IMR-90 (cell line): ENCODE measurements at regions not wholly inside any gene's neighbourhood (a gene's known extent, or its start where the extent isn't known, plus 50 kb on each side); places are given as distances from the start of the nearest gene placed in this dataset.

Experiments used
- ATAC-seq: fragments of 200-7000 bp; cut with Tn5 transposase; 2 replicates; pipeline ENCODE4 v1.9.1; 2020; ENCODE audit warnings: low read depth, mild to moderate bottlenecking, moderate library complexity
- BruUV-seq: library from RNA; stranded (reverse); fragments of 400-500 nt; replicated peaks from 2 replicates; lab custom pipeline; 2021; lab: Mats Ljungman, UMichigan
- CTCF ChIA-PET: fragments of 300-600 bp; formaldehyde crosslinking; extraction: SDS; loops from one replicate; lab custom pipeline; 2021; ENCODE audit warnings: antibody characterized with exemption; lab: Yijun Ruan, JAX
- POLR2A ChIA-PET: fragments of 300-600 bp; sonication (Branson Sonifier 250); formaldehyde crosslinking; loops from one replicate; lab custom pipeline; 2022; ENCODE audit warnings: antibody characterized with exemption; ENCODE audit not compliant: unreplicated experiment; lab: Charles Lee
- DNase-seq: peaks from one replicate; pipeline ENCODE4 v3.0.0; 2013
- H2AFZ ChIP-seq: replicated peaks from 2 replicates; pipeline ENCODE3; 2013; ENCODE audit warnings: low read length, mild to moderate bottlenecking; ENCODE audit not compliant: poor library complexity
- H2AK5ac ChIP-seq: 2 replicates; pipeline ENCODE4 v1.6.1; 2013; ENCODE audit warnings: low read depth, low read length, inconsistent platforms
- H2AK9ac ChIP-seq: replicated peaks from 2 replicates; pipeline ENCODE3; 2013; ENCODE audit warnings: mild to moderate bottlenecking, low read depth, low read length, moderate library complexity; ENCODE audit not compliant: poor library complexity
- H2BK120ac ChIP-seq: 2 replicates; pipeline ENCODE4 v1.6.1; 2013; ENCODE audit warnings: low read depth, low read length, inconsistent platforms
- H2BK15ac ChIP-seq: 3 replicates; pipeline ENCODE4 v1.6.1; 2013; ENCODE audit warnings: low read depth, low read length, inconsistent platforms
- H2BK20ac ChIP-seq: 2 replicates; pipeline ENCODE4 v1.6.1; 2013; ENCODE audit warnings: low read depth, mild to moderate bottlenecking, inconsistent platforms, low read length, moderate library complexity
- H2BK5ac ChIP-seq: 2 replicates; pipeline ENCODE4 v1.6.1; 2013; ENCODE audit warnings: mild to moderate bottlenecking, low read depth, low read length, inconsistent platforms; ENCODE audit not compliant: poor library complexity, severe bottlenecking
- H3K14ac ChIP-seq: replicated peaks from 2 replicates; pipeline ENCODE4 v1.6.1; 2013; ENCODE audit warnings: low read depth, low read length, inconsistent platforms
- H3K18ac ChIP-seq: 2 replicates; pipeline ENCODE4 v1.6.1; 2013; ENCODE audit warnings: low read depth, low read length, control low read depth
- H3K23ac ChIP-seq: 2 replicates; pipeline ENCODE4 v1.6.1; 2013; ENCODE audit warnings: low read depth, low read length, inconsistent platforms
- H3K27ac ChIP-seq: 2 replicates; pipeline ENCODE4 v1.5.1; 2013; ENCODE audit warnings: mild to moderate bottlenecking, control low read depth, low read length; ENCODE audit not compliant: insufficient read depth
- H3K27me3 ChIP-seq: 2 replicates; pipeline ENCODE4 v1.6.1; 2013; ENCODE audit warnings: low read length; ENCODE audit not compliant: control insufficient read depth, insufficient read depth
- H3K36me3 ChIP-seq: 2 replicates; pipeline ENCODE4 v1.6.1; 2013; ENCODE audit warnings: low read length, mixed read lengths; ENCODE audit not compliant: control insufficient read depth, insufficient read depth
- H3K4ac ChIP-seq: 2 replicates; pipeline ENCODE4 v1.6.1; 2013; ENCODE audit warnings: low read depth, low read length, inconsistent platforms
- H3K4me1 ChIP-seq: 2 replicates; pipeline ENCODE4 v1.6.1; 2013; ENCODE audit warnings: low read length, mixed read lengths; ENCODE audit not compliant: control insufficient read depth, insufficient read depth
- H3K4me2 ChIP-seq: 2 replicates; pipeline ENCODE4 v1.6.1; 2013; ENCODE audit warnings: low read depth, mild to moderate bottlenecking, control low read depth, low read length, moderate library complexity
- H3K4me3 ChIP-seq: 2 replicates; pipeline ENCODE4 v1.5.1; 2013; ENCODE audit warnings: low read depth, mild to moderate bottlenecking, control low read depth, low read length, moderate library complexity; ENCODE audit not compliant: insufficient read depth
- H3K56ac ChIP-seq: 2 replicates; pipeline ENCODE4 v1.6.1; 2013; ENCODE audit warnings: low read length, inconsistent platforms; ENCODE audit not compliant: insufficient read depth; ENCODE audit errors: extremely low read depth
- H3K79me1 ChIP-seq, 2 experiments: 2 replicates each; pipeline ENCODE4 v1.6.1; 2013; ENCODE audit warnings: low read length in 2 of 2, inconsistent platforms in 1 of 2, low read depth in 1 of 2
- H3K9ac ChIP-seq: 2 replicates; pipeline ENCODE4 v1.6.1; 2013; ENCODE audit warnings: low read depth, low read length, control low read depth
- H3K9me1 ChIP-seq: 2 replicates; pipeline ENCODE4 v1.6.1; 2013; ENCODE audit warnings: low read length, inconsistent platforms; ENCODE audit not compliant: insufficient read depth
- H3K9me3 ChIP-seq: 2 replicates; pipeline ENCODE4 v1.6.1; 2013; ENCODE audit warnings: low read length; ENCODE audit not compliant: control insufficient read depth, insufficient read depth
- H4K20me1 ChIP-seq: 2 replicates; pipeline ENCODE4 v1.6.1; 2013; ENCODE audit warnings: low read length, inconsistent platforms; ENCODE audit not compliant: insufficient read depth
- H4K5ac ChIP-seq: 2 replicates; pipeline ENCODE4 v1.6.1; 2013; ENCODE audit warnings: mild to moderate bottlenecking, low read depth, low read length, control low read depth
- H4K8ac ChIP-seq, 2 experiments: 2 replicates each; pipeline ENCODE4 v1.6.1; 2013; ENCODE audit warnings: low read depth in 2 of 2, low read length in 2 of 2, control low read depth in 1 of 2, inconsistent platforms in 1 of 2
- H4K91ac ChIP-seq: 2 replicates; pipeline ENCODE4 v1.6.1; 2013; ENCODE audit warnings: low read depth, low read length, inconsistent platforms; ENCODE audit not compliant: insufficient read depth
- CEBPB ChIP-seq: IDR thresholded peaks from 2 replicates; pipeline ENCODE4 v1.6.1; 2012; ENCODE audit warnings: low read depth, low read length, improper control_type of control experiment
- FOS ChIP-seq: fragments of 150-350 bp; IDR thresholded peaks from 2 replicates; pipeline ENCODE4 v1.6.1; 2016; ENCODE audit warnings: low read depth, low read length
- MAFK ChIP-seq: IDR thresholded peaks from 2 replicates; pipeline ENCODE4 v1.6.1; 2012; ENCODE audit warnings: low read depth, low read length, improper control_type of control experiment
- NFE2L2 ChIP-seq: fragments of 150-350 bp; IDR thresholded peaks from 2 replicates; pipeline ENCODE4 v1.6.1; 2016; ENCODE audit warnings: low read depth, mild to moderate bottlenecking, low read length
- POLR2A ChIP-seq: IDR thresholded peaks from 2 replicates; pipeline ENCODE4 v1.6.1; 2012; ENCODE audit warnings: mild to moderate bottlenecking, low read depth, low read length
- RAD21 ChIP-seq: IDR thresholded peaks from 2 replicates; pipeline ENCODE4 v1.6.1; 2012; ENCODE audit warnings: low read length, improper control_type of control experiment
- RCOR1 ChIP-seq: IDR thresholded peaks from 2 replicates; pipeline ENCODE4 v1.6.1; 2012; ENCODE audit warnings: mild to moderate bottlenecking, low read length, improper control_type of control experiment; ENCODE audit not compliant: insufficient replicate concordance
- SMC3 ChIP-seq: fragments of 150-350 bp; IDR thresholded peaks from 2 replicates; pipeline ENCODE4 v1.6.1; 2016; ENCODE audit warnings: low read depth, mild to moderate bottlenecking, antibody characterized with exemption, low read length, moderate library complexity
- WGBS, 2 experiments: methylation state at CpG; one replicate each; pipeline versions ENCODE4 v1.1.5 to v1.1.7; 2013; ENCODE audit warnings: missing lambda C conversion rate in 2 of 2; ENCODE audit not compliant: insufficient read length in 1 of 2; ENCODE audit errors: extremely low coverage in 2 of 2; 5-methylcytosine and 5-hydroxymethylcytosine counted together
- dilution Hi-C: fragments of 300-500 bp; cut with HindIII; formaldehyde crosslinking; loops from one replicate; pipeline ENCODE4 v1.14.3; 2018; ENCODE audit warnings: low sequenced_read_pairs; ENCODE audit not compliant: unreplicated experiment
- in situ Hi-C: fragments of 300-500 bp; cut with MboI; formaldehyde crosslinking; loops from 3 replicates; pipeline ENCODE4 v1.14.3; 2019; ENCODE audit warnings: low sequenced_read_pairs, inconsistent platforms, mixed read lengths
- intact Hi-C: fragments of 100-400 bp; cut with micrococcal nuclease; formaldehyde crosslinking; loops from 2 replicates; pipeline ENCODE4 v1.10.0; 2022

GRCh38 chr3:82581350-82581749 lies 819.9 kb upstream of the GBE1 start:
- Histone ChIP-seq H3K27ac (no peak overlapping the region), H4K8ac (no peak overlapping the region), H4K91ac (no peak overlapping the region), H4K5ac (no peak overlapping the region), H3K14ac (no peak overlapping the region), H2BK20ac (no peak overlapping the region), H2AK9ac (no peak overlapping the region), H3K4ac (no peak overlapping the region), H3K36me3 (no peaks in the 10 kb centered on the region), H3K9ac (no peak overlapping the region), H3K4me3 (no peak overlapping the region), H2BK120ac (no peak overlapping the region), H3K27me3 (no peaks in the 10 kb centered on the region), H3K79me1 (no peaks in the 10 kb centered on the region), H3K23ac (no peak overlapping the region), H4K20me1 (no peaks in the 10 kb centered on the region), H2BK15ac (no peak overlapping the region), H2BK5ac (no peak overlapping the region), H3K18ac (no peak overlapping the region), H3K4me2 (no peak overlapping the region), H2AFZ (no peak overlapping the region), H3K56ac (no peak overlapping the region), H2AK5ac (no peak overlapping the region), H3K4me1 (no peaks in the 10 kb centered on the region), H3K9me1 (no peaks in the 10 kb centered on the region), H3K9me3 (no peaks in the 10 kb centered on the region)
- dilution Hi-C loops, result no loop called here
- ATAC-seq (no peak), DNase-seq (no peak)
- BruUV-seq, result no TSS peak
- WGBS, 2 experiments, result no CpG with 5 or more reads among the region's 3 CpGs
- POLR2A ChIA-PET, result no interaction called here
- in situ Hi-C loops, result no loop called here
- intact Hi-C loops, result no loop called here
- no peak for TF ChIP-seq FOS
- TF ChIP-seq CEBPB, result no peak
- no peak for TF ChIP-seq SMC3
- TF ChIP-seq POLR2A, result no peak
- no peak for TF ChIP-seq MAFK
- TF ChIP-seq RAD21, result no peak
- TF ChIP-seq RCOR1, result no peak
- TF ChIP-seq NFE2L2, result no peak
- CTCF ChIA-PET, result interaction anchor here (0.6 kb wide), 1 partner anchor 10 kb away, joined by 4 read pairs; no protein-coding TSS in a partner anchor
